A549 (cell line): ENCODE measurements at regions not wholly inside any gene's neighbourhood (a gene's known extent, or its start where the extent isn't known, plus 50 kb on each side); places are given as distances from the start of the nearest gene placed in this dataset.

Experiments used
- CTCF ChIP-seq: fragments of >200 bp; sonication (Bioruptor Twin); formaldehyde crosslinking; IDR thresholded peaks from 3 replicates; pipeline ENCODE4 v1.5.1; 2016
- EP300 ChIP-seq, 2 experiments: fragments of >200 bp; sonication (Bioruptor Twin); formaldehyde crosslinking; IDR thresholded peaks; 2 replicates in 1 of 2; 3 replicates in 1 of 2; pipeline ENCODE4 v1.6.1; 2016 to 2017
- JUNB ChIP-seq: fragments of >200 bp; sonication (Bioruptor Twin); formaldehyde crosslinking; IDR thresholded peaks from 2 replicates; pipeline ENCODE4 v1.6.1; 2016
- SMC3 ChIP-seq: fragments of >200 bp; sonication (Bioruptor Twin); formaldehyde crosslinking; IDR thresholded peaks from 3 replicates; pipeline ENCODE4 v1.6.1; 2018; ENCODE audit warnings: inconsistent platforms
- ZSCAN20 ChIP-seq: fragments of 250-450 bp; sonication (Bioruptor Pico); IDR thresholded peaks from 2 replicates; pipeline ENCODE4 v1.8.0; 2022; ENCODE audit warnings: mild to moderate bottlenecking, moderate library complexity
- TF ChIP-seq, protein P1 (sequence below): fragments of 200-600 bp; sonication (generic); IDR thresholded peaks from 2 replicates; pipeline ENCODE4 v1.6.1; 2016; ENCODE audit warnings: antibody characterized with exemption, mild to moderate bottlenecking, moderate library complexity
- TF ChIP-seq, protein P2 (sequence below): fragments of 250-450 bp; sonication (Bioruptor Pico); IDR thresholded peaks from 2 replicates; pipeline ENCODE4 v1.5.0; 2021; ENCODE audit warnings: mild to moderate bottlenecking, moderate library complexity, borderline replicate concordance

GRCh38 chr2:171247741-171248662, 87.3 kb upstream of the TLK1 start:
- TF ChIP-seq EP300 (IDR thresholded peaks at IDR 0.05) (no peak), ZSCAN20 (CRISPR knock-in tag) (no peak), JUNB (no peak), SMC3 (no peak), CTCF (no peak)
- TF ChIP-seq, protein P1, sequence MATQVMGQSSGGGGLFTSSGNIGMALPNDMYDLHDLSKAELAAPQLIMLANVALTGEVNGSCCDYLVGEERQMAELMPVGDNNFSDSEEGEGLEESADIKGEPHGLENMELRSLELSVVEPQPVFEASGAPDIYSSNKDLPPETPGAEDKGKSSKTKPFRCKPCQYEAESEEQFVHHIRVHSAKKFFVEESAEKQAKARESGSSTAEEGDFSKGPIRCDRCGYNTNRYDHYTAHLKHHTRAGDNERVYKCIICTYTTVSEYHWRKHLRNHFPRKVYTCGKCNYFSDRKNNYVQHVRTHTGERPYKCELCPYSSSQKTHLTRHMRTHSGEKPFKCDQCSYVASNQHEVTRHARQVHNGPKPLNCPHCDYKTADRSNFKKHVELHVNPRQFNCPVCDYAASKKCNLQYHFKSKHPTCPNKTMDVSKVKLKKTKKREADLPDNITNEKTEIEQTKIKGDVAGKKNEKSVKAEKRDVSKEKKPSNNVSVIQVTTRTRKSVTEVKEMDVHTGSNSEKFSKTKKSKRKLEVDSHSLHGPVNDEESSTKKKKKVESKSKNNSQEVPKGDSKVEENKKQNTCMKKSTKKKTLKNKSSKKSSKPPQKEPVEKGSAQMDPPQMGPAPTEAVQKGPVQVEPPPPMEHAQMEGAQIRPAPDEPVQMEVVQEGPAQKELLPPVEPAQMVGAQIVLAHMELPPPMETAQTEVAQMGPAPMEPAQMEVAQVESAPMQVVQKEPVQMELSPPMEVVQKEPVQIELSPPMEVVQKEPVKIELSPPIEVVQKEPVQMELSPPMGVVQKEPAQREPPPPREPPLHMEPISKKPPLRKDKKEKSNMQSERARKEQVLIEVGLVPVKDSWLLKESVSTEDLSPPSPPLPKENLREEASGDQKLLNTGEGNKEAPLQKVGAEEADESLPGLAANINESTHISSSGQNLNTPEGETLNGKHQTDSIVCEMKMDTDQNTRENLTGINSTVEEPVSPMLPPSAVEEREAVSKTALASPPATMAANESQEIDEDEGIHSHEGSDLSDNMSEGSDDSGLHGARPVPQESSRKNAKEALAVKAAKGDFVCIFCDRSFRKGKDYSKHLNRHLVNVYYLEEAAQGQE, result no peak
- TF ChIP-seq, protein P2, sequence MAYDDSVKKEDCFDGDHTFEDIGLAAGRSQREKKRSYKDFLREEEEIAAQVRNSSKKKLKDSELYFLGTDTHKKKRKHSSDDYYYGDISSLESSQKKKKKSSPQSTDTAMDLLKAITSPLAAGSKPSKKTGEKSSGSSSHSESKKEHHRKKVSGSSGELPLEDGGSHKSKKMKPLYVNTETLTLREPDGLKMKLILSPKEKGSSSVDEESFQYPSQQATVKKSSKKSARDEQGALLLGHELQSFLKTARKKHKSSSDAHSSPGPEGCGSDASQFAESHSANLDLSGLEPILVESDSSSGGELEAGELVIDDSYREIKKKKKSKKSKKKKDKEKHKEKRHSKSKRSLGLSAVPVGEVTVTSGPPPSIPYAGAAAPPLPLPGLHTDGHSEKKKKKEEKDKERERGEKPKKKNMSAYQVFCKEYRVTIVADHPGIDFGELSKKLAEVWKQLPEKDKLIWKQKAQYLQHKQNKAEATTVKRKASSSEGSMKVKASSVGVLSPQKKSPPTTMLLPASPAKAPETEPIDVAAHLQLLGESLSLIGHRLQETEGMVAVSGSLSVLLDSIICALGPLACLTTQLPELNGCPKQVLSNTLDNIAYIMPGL (CRISPR knock-in tag), result no peak
